ENCODE measurements at regions not wholly inside any gene's neighbourhood (a gene's known extent, or its start where the extent isn't known, plus 50 kb on each side); places are given as distances from the start of the nearest gene placed in this dataset.

DNA sequence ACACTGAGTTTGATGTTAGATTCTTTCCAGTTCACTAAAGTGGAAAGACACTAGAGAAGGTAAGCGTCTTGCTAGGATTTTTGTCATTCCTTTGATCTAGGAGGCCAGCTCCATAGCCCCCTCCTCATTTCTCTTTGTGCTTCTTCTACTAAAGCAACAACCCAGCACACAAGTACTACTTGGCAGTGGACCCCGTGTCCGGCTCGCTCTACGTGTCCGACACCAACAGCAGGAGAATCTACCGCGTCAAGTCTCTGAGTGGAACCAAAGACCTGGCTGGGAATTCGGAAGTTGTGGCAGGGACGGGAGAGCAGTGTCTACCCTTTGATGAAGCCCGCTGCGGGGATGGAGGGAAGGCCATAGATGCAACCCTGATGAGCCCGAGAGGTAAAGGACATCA lies 76.6 kb upstream of the WWC1 start:
- TF ChIP-seq CTCF (IDR thresholded peaks at IDR 0.05 in 8 of 11, conservative IDR thresholded peaks at IDR 0.05 in 3 of 11), result no peak
- no peak for TF ChIP-seq POLR2A (IDR thresholded peaks at IDR 0.05)
- TF ChIP-seq POLR2AphosphoS5 (IDR thresholded peaks at IDR 0.05), result no peak
